A549 (cell line): ENCODE measurements at regions not wholly inside any gene's neighbourhood (a gene's known extent, or its start where the extent isn't known, plus 50 kb on each side); places are given as distances from the start of the nearest gene placed in this dataset.

Source experiments
- CHD2 ChIP-seq: fragments of 150-350 bp; IDR thresholded peaks from 2 replicates; pipeline ENCODE4 v1.6.1; 2014; ENCODE audit warnings: low read length; ENCODE audit not compliant: partially characterized antibody
- ESRRA ChIP-seq: fragments of 150-350 bp; IDR thresholded peaks from 2 replicates; pipeline ENCODE4 v1.6.1; 2014; ENCODE audit warnings: mild to moderate bottlenecking, low read length, borderline replicate concordance
- KDM1A ChIP-seq: fragments of 200-600 bp; sonication (generic); IDR thresholded peaks from 2 replicates; pipeline ENCODE4 v1.6.1; 2016; ENCODE audit warnings: low read depth, mild to moderate bottlenecking
- MAFK ChIP-seq: fragments of 450-650 bp; IDR thresholded peaks from 2 replicates; pipeline ENCODE4 v1.6.1; 2014; ENCODE audit not compliant: partially characterized antibody
- POLR2A ChIP-seq: IDR thresholded peaks from 2 replicates; pipeline ENCODE4 v1.6.1; 2012; ENCODE audit warnings: mild to moderate bottlenecking, low read length
- POLR2AphosphoS2 ChIP-seq: conservative IDR thresholded peaks from 2 replicates; pipeline ENCODE4 v1.6.1; 2012; ENCODE audit warnings: low read length, improper control_type of control experiment, inconsistent platforms
- RCOR1 ChIP-seq: fragments of 150-350 bp; IDR thresholded peaks from 2 replicates; pipeline ENCODE4 v1.6.1; 2014; ENCODE audit warnings: antibody characterized with exemption, low read length, low read depth
- SMC3 ChIP-seq: fragments of >200 bp; sonication (Bioruptor Twin); formaldehyde crosslinking; IDR thresholded peaks from 3 replicates; pipeline ENCODE4 v1.6.1; 2018; ENCODE audit warnings: inconsistent platforms
- TF ChIP-seq, protein P1 (sequence below): fragments of >200 bp; sonication (Bioruptor Twin); formaldehyde crosslinking; IDR thresholded peaks from 3 replicates; pipeline ENCODE4 v1.5.1; 2016
- TF ChIP-seq, protein P2 (sequence below): fragments of 200-600 bp; sonication (generic); IDR thresholded peaks from 2 replicates; pipeline ENCODE4 v1.6.1; 2016; ENCODE audit warnings: antibody characterized with exemption, mild to moderate bottlenecking, moderate library complexity
- TF ChIP-seq, protein P3 (sequence below): fragments of 250-450 bp; sonication (Bioruptor Pico); IDR thresholded peaks from 2 replicates; pipeline ENCODE4 v1.5.0; 2021; ENCODE audit warnings: mild to moderate bottlenecking, moderate library complexity, borderline replicate concordance

DNA sequence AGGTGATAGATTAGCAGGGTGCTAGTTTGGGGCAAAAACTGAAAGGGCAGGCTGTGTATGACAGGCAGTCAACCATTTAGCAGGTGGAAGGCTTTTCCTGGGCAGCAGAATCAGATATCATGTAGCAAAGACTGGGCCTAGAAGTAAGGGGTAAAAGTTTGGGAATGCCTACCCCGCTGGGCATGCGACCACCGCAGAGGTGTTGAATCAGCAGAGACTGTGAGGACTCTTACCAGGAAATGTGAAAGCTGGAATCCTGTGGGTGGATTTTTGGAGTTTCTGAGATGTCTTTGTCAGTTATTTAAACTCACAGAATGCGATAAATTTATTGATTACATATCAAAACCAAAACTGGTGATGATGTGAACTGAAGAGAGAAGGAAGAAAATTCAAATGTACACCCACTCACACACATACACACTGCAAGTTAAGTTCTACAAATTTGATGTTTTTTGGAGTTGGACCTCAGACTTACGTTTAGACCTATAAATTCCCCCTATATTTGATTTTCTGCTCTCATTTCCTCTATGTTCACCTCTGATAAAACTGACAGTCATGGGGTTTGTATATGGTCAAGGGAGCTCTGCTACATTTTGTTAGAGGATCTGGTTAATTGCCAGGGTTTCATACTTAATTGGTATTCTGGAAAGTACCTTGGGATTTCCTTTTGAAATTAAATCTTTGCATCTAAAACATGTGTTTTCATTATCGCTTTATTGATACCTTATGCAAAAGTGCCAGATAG lies 333.6 kb downstream of the CSNK1G3 start:
- TF ChIP-seq CHD2 (no peak), POLR2A (no peak), KDM1A (no peak), RCOR1 (no peak), MAFK (no peak), POLR2AphosphoS2 (no peak), ESRRA (no peak), SMC3 (no peak)
- TF ChIP-seq, protein P1, sequence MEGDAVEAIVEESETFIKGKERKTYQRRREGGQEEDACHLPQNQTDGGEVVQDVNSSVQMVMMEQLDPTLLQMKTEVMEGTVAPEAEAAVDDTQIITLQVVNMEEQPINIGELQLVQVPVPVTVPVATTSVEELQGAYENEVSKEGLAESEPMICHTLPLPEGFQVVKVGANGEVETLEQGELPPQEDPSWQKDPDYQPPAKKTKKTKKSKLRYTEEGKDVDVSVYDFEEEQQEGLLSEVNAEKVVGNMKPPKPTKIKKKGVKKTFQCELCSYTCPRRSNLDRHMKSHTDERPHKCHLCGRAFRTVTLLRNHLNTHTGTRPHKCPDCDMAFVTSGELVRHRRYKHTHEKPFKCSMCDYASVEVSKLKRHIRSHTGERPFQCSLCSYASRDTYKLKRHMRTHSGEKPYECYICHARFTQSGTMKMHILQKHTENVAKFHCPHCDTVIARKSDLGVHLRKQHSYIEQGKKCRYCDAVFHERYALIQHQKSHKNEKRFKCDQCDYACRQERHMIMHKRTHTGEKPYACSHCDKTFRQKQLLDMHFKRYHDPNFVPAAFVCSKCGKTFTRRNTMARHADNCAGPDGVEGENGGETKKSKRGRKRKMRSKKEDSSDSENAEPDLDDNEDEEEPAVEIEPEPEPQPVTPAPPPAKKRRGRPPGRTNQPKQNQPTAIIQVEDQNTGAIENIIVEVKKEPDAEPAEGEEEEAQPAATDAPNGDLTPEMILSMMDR = no peak
- TF ChIP-seq, protein P2, sequence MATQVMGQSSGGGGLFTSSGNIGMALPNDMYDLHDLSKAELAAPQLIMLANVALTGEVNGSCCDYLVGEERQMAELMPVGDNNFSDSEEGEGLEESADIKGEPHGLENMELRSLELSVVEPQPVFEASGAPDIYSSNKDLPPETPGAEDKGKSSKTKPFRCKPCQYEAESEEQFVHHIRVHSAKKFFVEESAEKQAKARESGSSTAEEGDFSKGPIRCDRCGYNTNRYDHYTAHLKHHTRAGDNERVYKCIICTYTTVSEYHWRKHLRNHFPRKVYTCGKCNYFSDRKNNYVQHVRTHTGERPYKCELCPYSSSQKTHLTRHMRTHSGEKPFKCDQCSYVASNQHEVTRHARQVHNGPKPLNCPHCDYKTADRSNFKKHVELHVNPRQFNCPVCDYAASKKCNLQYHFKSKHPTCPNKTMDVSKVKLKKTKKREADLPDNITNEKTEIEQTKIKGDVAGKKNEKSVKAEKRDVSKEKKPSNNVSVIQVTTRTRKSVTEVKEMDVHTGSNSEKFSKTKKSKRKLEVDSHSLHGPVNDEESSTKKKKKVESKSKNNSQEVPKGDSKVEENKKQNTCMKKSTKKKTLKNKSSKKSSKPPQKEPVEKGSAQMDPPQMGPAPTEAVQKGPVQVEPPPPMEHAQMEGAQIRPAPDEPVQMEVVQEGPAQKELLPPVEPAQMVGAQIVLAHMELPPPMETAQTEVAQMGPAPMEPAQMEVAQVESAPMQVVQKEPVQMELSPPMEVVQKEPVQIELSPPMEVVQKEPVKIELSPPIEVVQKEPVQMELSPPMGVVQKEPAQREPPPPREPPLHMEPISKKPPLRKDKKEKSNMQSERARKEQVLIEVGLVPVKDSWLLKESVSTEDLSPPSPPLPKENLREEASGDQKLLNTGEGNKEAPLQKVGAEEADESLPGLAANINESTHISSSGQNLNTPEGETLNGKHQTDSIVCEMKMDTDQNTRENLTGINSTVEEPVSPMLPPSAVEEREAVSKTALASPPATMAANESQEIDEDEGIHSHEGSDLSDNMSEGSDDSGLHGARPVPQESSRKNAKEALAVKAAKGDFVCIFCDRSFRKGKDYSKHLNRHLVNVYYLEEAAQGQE = no peak
- TF ChIP-seq, protein P3, sequence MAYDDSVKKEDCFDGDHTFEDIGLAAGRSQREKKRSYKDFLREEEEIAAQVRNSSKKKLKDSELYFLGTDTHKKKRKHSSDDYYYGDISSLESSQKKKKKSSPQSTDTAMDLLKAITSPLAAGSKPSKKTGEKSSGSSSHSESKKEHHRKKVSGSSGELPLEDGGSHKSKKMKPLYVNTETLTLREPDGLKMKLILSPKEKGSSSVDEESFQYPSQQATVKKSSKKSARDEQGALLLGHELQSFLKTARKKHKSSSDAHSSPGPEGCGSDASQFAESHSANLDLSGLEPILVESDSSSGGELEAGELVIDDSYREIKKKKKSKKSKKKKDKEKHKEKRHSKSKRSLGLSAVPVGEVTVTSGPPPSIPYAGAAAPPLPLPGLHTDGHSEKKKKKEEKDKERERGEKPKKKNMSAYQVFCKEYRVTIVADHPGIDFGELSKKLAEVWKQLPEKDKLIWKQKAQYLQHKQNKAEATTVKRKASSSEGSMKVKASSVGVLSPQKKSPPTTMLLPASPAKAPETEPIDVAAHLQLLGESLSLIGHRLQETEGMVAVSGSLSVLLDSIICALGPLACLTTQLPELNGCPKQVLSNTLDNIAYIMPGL (CRISPR knock-in tag) = no peak
